Transverse colon (tissue), 3 donors: ENCODE measurements at regions not wholly inside any gene's neighbourhood (a gene's known extent, or its start where the extent isn't known, plus 50 kb on each side); places are given as distances from the start of the nearest gene placed in this dataset.

ENCODE experiments used
- EP300 ChIP-seq: sonication (generic); formaldehyde crosslinking; IDR thresholded peaks from one replicate; pipeline ENCODE4 v1.6.1; 2017; ENCODE audit warnings: antibody characterized with exemption, low read depth
- POLR2A ChIP-seq: fragments of 450-650 bp; IDR thresholded peaks from one replicate; pipeline ENCODE4 v1.6.1; 2016; ENCODE audit warnings: antibody characterized with exemption, mild to moderate bottlenecking, moderate library complexity
- TF ChIP-seq, protein P1 (sequence below), 5 experiments: fragments of 200-600 bp in 3 of 5; fragments of 450-650 bp in 2 of 5; sonication (generic) in 3 of 5; IDR thresholded peaks; 1 replicate in 2 of 5; 2 replicates in 3 of 5; pipeline ENCODE4 v1.5.1; 2016 to 2017; ENCODE audit warnings: antibody characterized with exemption in 5 of 5, inconsistent platforms in 3 of 5, mild to moderate bottlenecking in 2 of 5, moderate library complexity in 1 of 5

- TF ChIP-seq EP300 = no peak
- no peak for TF ChIP-seq POLR2A
- TF ChIP-seq, protein P1, sequence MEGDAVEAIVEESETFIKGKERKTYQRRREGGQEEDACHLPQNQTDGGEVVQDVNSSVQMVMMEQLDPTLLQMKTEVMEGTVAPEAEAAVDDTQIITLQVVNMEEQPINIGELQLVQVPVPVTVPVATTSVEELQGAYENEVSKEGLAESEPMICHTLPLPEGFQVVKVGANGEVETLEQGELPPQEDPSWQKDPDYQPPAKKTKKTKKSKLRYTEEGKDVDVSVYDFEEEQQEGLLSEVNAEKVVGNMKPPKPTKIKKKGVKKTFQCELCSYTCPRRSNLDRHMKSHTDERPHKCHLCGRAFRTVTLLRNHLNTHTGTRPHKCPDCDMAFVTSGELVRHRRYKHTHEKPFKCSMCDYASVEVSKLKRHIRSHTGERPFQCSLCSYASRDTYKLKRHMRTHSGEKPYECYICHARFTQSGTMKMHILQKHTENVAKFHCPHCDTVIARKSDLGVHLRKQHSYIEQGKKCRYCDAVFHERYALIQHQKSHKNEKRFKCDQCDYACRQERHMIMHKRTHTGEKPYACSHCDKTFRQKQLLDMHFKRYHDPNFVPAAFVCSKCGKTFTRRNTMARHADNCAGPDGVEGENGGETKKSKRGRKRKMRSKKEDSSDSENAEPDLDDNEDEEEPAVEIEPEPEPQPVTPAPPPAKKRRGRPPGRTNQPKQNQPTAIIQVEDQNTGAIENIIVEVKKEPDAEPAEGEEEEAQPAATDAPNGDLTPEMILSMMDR (IDR thresholded peaks at IDR 0.05) = no peak
Observed at GRCh38 chr18:24548583-24548982, 88.1 kb downstream of the HRH4 start.
